Coronary artery (tissue), 2 donors: ENCODE measurements at regions not wholly inside any gene's neighbourhood (a gene's known extent, or its start where the extent isn't known, plus 50 kb on each side); places are given as distances from the start of the nearest gene placed in this dataset.

Experiments used
- DNase-seq: peaks from one replicate; pipeline ENCODE4 v3.0.0-alpha.2; 2017; ENCODE audit warnings: low spot score
- H3K27ac ChIP-seq, 2 donors: fragments of 200-600 bp; sonication (generic); one replicate each; pipeline ENCODE4 v1.5.1; 2016 to 2019
- H3K4me3 ChIP-seq: fragments of 200-600 bp; sonication (generic); 2 replicates; pipeline ENCODE4 v1.5.1; 2016; ENCODE audit warnings: mild to moderate bottlenecking, moderate library complexity
- CTCF ChIP-seq: fragments of 200-600 bp; sonication (generic); IDR thresholded peaks from one replicate; pipeline ENCODE4 v1.5.1; 2019; ENCODE audit warnings: antibody characterized with exemption

- Histone ChIP-seq H3K27ac (no peak overlapping the region), H3K4me3 (no peak overlapping the region)
- DNase-seq: no peak
- no peak for TF ChIP-seq CTCF
Observed at GRCh38 chr4:20122198-20122988, 129.3 kb upstream of the SLIT2 start.

DNA sequence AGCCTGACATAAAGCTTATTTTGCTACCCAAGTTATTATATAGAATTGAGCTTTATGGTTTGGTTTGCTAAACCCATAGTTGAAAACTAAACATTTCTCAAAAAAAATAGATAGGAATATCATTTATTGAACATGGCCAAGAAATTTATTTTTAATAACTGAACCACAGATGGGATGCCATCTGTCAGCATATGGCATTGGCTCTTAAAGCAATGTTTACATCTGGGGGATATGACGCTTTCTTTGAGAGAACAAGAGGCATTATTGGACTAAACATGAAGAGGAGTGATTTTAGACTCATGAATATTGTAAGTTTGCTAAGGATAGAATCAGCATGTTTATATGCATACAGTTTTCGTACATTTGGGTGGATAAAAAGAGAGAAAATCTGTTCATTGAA is 132.6 kb upstream of the SLIT2 start:
- DNase-seq: no peak
- no peak overlapping the region for H3K4me3 ChIP-seq
- H3K27ac ChIP-seq: no peak overlapping the region
- TF ChIP-seq CTCF: no peak

- H3K27ac ChIP-seq: no peak overlapping the region
- H3K4me3 ChIP-seq: no peak overlapping the region
- no peak for TF ChIP-seq CTCF
- no peak for DNase-seq
Observed at GRCh38 chr4:20109391-20109790, 142.3 kb upstream of the SLIT2 start.

DNA sequence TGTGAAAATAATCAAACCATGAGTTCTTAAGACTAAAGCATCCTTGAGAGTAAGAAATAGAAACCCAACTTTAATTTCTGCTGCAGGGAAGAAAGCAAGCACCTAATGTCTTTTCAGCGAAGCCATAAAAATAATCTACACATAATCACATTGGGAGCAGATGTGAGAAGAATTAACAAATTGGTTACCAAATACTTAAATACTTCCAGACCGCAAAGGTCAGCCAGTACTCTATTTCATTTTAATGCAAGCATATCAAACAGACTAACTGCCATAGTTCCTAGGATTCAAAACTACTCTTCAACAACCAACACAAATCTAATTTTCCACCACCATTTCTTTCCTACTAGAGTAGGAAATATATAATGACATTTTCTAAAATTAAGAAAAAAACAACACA is 144.8 kb upstream of the SLIT2 start:
- TF ChIP-seq CTCF: no peak
- DNase-seq: no peak
- H3K4me3 ChIP-seq: no peak overlapping the region
- no peak overlapping the region for H3K27ac ChIP-seq

DNA sequence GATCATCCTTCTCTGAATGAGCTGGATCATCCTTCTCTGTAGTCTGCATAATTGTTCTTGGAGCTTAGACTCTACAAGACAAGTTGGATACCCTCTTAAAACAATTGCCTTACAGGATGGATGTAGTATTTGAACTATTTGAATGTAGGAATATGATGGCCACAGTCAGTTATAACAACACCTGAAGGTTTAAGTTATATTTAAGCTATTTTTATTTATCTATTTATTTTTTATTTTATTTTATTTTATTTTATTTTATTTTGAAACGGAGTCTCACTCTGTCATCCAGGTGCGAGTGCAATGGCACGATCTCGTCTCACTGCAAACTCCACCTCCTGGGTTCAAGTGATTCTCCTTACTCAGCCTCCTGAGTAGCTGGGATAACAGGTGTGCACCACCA is 149.9 kb upstream of the SLIT2 start:
- Histone ChIP-seq H3K4me3 (no peak overlapping the region), H3K27ac (no peak overlapping the region)
- DNase-seq: no peak
- no peak for TF ChIP-seq CTCF

GRCh38 chr4:20096911-20097310 is 154.8 kb upstream of the SLIT2 start:
- no peak overlapping the region for H3K27ac ChIP-seq
- H3K4me3 ChIP-seq: no peak overlapping the region
- TF ChIP-seq CTCF: no peak
- no peak for DNase-seq

- no peak overlapping the region for H3K27ac ChIP-seq
- DNase-seq: no peak
- H3K4me3 ChIP-seq: no peak overlapping the region
- TF ChIP-seq CTCF: no peak
Observed at GRCh38 chr4:20095805-20096541, 155.7 kb upstream of the SLIT2 start.
